ENCODE measurements at regions not wholly inside any gene's neighbourhood (a gene's known extent, or its start where the extent isn't known, plus 50 kb on each side); places are given as distances from the start of the nearest gene placed in this dataset.
A peak's percentile ranks its signal among the peaks of the same experiment; 100 is the strongest.

- no peak for DNase-seq (ENCODE audit: low spot score)
- TF ChIP-seq CTCF (IDR thresholded peaks at IDR 0.05; ENCODE audit: borderline replicate concordance, control extremely low read depth, extremely low read depth, insufficient read depth, missing control alignments), result no peak
- in situ Hi-C loops (cut with MboI; ENCODE audit: low sequenced_read_pairs, unreplicated experiment), result no loop called here
These were observed 211.9 kb upstream of the FUT9 start for GRCh38 chr6:95803889-95804288.

GRCh38 chr6:95804847-95805541 lies 210.8 kb upstream of the FUT9 start:
- no peak for DNase-seq (ENCODE audit: low spot score)
- TF ChIP-seq CTCF (IDR thresholded peaks at IDR 0.05; ENCODE audit: borderline replicate concordance, control extremely low read depth, extremely low read depth, insufficient read depth, missing control alignments), result no peak
- in situ Hi-C loops (cut with MboI; ENCODE audit: low sequenced_read_pairs, unreplicated experiment), result no loop called here

GRCh38 chr6:95805699-95806098 lies 210.1 kb upstream of the FUT9 start:
- no peak for DNase-seq (ENCODE audit: low spot score)
- no peak for TF ChIP-seq CTCF (IDR thresholded peaks at IDR 0.05; ENCODE audit: borderline replicate concordance, control extremely low read depth, extremely low read depth, insufficient read depth, missing control alignments)
- in situ Hi-C loops (cut with MboI; ENCODE audit: low sequenced_read_pairs, unreplicated experiment), result no loop called here

GRCh38 chr6:95815389-95816056 lies 200.3 kb upstream of the FUT9 start:
- no peak for DNase-seq (ENCODE audit: low spot score)
- in situ Hi-C loops (cut with MboI; ENCODE audit: low sequenced_read_pairs, unreplicated experiment), result no loop called here
- TF ChIP-seq CTCF (IDR thresholded peaks at IDR 0.05; ENCODE audit: borderline replicate concordance, control extremely low read depth, extremely low read depth, insufficient read depth, missing control alignments), result no peak

GRCh38 chr6:95819461-95819860 lies 196.3 kb upstream of the FUT9 start:
- no peak for TF ChIP-seq CTCF (IDR thresholded peaks at IDR 0.05; ENCODE audit: borderline replicate concordance, control extremely low read depth, extremely low read depth, insufficient read depth, missing control alignments)
- in situ Hi-C loops (cut with MboI; ENCODE audit: low sequenced_read_pairs, unreplicated experiment), result no loop called here
- DNase-seq (ENCODE audit: low spot score), result no peak

- in situ Hi-C loops (cut with MboI; ENCODE audit: low sequenced_read_pairs, unreplicated experiment), result no loop called here
- DNase-seq (ENCODE audit: low spot score), result no peak
- peak; percentile 5 for TF ChIP-seq CTCF (IDR thresholded peaks at IDR 0.05; ENCODE audit: borderline replicate concordance, control extremely low read depth, extremely low read depth, insufficient read depth, missing control alignments)
These were observed 195.8 kb upstream of the FUT9 start for GRCh38 chr6:95819939-95820338.
